VCaP (cell line): ENCODE measurements at regions not wholly inside any gene's neighbourhood (a gene's known extent, or its start where the extent isn't known, plus 50 kb on each side); places are given as distances from the start of the nearest gene placed in this dataset.

ENCODE experiments used
- H3K27ac ChIP-seq: fragments of 450-650 bp; 2 replicates; pipeline ENCODE4 v1.5.1; 2017
- TF ChIP-seq, protein P1 (sequence below): fragments of 450-650 bp; conservative IDR thresholded peaks from 2 replicates; pipeline ENCODE4 v1.5.1; 2017; ENCODE audit warnings: mild to moderate bottlenecking, moderate library complexity

- H3K27ac ChIP-seq: no peak overlapping the region
- TF ChIP-seq, protein P1, sequence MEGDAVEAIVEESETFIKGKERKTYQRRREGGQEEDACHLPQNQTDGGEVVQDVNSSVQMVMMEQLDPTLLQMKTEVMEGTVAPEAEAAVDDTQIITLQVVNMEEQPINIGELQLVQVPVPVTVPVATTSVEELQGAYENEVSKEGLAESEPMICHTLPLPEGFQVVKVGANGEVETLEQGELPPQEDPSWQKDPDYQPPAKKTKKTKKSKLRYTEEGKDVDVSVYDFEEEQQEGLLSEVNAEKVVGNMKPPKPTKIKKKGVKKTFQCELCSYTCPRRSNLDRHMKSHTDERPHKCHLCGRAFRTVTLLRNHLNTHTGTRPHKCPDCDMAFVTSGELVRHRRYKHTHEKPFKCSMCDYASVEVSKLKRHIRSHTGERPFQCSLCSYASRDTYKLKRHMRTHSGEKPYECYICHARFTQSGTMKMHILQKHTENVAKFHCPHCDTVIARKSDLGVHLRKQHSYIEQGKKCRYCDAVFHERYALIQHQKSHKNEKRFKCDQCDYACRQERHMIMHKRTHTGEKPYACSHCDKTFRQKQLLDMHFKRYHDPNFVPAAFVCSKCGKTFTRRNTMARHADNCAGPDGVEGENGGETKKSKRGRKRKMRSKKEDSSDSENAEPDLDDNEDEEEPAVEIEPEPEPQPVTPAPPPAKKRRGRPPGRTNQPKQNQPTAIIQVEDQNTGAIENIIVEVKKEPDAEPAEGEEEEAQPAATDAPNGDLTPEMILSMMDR: no peak
Observed at GRCh38 chr7:34315032-34315431, 343.0 kb upstream of the NPSR1 start.

DNA sequence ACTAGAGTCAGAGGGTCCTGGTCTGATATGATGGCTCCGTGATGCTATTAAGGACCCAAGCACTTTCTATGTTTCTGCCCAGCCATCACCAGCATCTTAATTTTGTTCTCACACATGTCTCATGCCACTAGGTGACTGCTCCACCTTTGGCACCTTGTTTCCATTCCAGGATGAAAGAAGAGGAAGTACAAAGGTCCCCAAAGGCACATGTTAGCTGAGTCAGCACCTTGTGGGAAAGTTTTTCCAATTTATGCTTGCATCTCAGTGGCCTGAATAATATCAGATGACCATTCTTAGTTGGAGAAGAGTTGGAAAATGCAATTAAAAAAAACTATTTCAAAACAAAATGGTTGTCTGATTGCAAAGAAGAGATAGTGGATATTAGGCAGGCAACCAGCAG lies 341.0 kb upstream of the NPSR1 start:
- TF ChIP-seq, protein P1: no peak
- no peak overlapping the region for H3K27ac ChIP-seq

GRCh38 chr7:34320412-34320811 lies 337.6 kb upstream of the NPSR1 start:
- TF ChIP-seq, protein P1: no peak
- H3K27ac ChIP-seq: no peak overlapping the region

DNA sequence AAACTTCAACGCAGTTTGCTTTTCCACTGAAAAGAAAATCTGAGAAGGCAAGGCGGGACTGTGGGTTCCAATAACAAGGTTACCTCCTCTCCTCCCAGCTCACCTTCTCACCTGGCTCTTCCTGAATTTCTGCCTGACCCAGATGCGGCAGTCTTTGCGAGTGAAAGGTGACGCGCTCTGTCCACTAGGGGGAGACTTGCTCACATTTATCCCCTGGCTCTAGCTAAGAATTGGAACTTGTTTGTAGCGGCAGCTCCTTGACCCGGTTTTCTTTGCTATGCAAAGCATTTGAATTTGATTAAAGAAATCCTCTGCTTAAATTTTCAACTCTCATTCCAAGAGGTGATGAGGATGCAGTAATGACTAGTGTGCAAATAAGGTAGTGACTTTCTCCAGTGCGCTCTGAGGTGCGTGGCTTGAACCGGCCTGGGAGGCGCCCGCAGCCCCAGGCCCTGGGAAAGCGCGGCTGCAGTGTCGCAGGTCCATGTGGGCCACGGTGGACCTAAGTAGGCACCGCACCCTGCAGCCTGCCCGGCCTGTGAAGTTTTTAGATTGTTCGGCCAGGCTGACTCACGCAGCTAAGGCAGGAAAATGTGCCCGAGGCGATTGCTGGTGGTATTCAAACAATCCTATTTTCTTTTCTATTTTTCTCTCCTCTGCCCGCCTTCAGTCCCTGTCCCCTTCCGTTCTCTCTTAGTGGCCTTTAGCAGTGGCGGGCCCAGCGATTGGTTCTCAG lies 336.9 kb upstream of the NPSR1 start:
- H3K27ac ChIP-seq: no peak overlapping the region
- TF ChIP-seq, protein P1: peak; percentile 89

DNA sequence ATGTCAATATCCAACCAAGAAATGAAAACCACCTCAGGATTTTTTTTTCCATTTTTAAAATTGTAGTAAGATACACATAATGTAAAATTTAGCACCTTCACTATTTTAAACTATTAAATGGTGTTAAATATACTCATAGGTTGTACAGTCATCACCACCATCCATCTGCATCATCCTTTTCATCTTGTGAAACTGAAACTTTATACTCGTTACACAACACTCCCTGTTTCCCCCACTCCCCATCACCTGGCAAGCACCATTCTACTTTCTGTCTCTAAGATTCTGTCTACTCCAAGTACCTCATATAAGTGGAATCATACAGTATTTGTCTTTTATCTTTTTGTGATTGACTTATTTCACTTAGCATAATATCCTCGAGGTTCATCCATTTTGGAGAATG lies 335.2 kb upstream of the NPSR1 start:
- TF ChIP-seq, protein P1: no peak
- H3K27ac ChIP-seq: no peak overlapping the region

- no peak overlapping the region for H3K27ac ChIP-seq
- TF ChIP-seq, protein P1: no peak
Observed at GRCh38 chr7:34327681-34328080, 330.3 kb upstream of the NPSR1 start.

- TF ChIP-seq, protein P1: no peak
- H3K27ac ChIP-seq: no peak overlapping the region
Observed at GRCh38 chr7:34330308-34330707, 327.7 kb upstream of the NPSR1 start.
